GM23338 (cell line): ENCODE measurements at regions not wholly inside any gene's neighbourhood (a gene's known extent, or its start where the extent isn't known, plus 50 kb on each side); places are given as distances from the start of the nearest gene placed in this dataset.
"Not testable (repeated sequence)": the region's sequence is repeated elsewhere in the genome, so short reads cannot be mapped to it uniquely, and the experiment has no call there.

Experiments
- ATAC-seq: fragments of 200-7000 bp; cut with Tn5 transposase; 3 replicates; pipeline ENCODE4 v1.9.1; 2020
- DNase-seq: peaks from one replicate; pipeline ENCODE4 v3.0.0-alpha.2; 2015; ENCODE audit warnings: low spot score
- H2AFZ ChIP-seq: fragments of 200-600 bp; sonication (generic); 2 replicates; pipeline ENCODE4 v1.8.0; 2016; ENCODE audit warnings: antibody characterized with exemption, mild to moderate bottlenecking, moderate library complexity
- H3F3A ChIP-seq: fragments of 200-600 bp; sonication (generic); replicated peaks from 2 replicates; pipeline ENCODE4 v1.8.0; 2017; ENCODE audit warnings: antibody characterized with exemption, mixed run types, low read depth
- H3K27ac ChIP-seq: fragments of 200-600 bp; sonication (generic); 2 replicates; pipeline ENCODE4 v1.6.1; 2016; ENCODE audit warnings: low read depth
- H3K27me3 ChIP-seq: fragments of 200-600 bp; sonication (generic); 2 replicates; pipeline ENCODE4 v1.8.0; 2016; ENCODE audit warnings: mild to moderate bottlenecking, mixed run types, moderate library complexity; ENCODE audit not compliant: insufficient read depth
- H3K36me3 ChIP-seq: fragments of 200-600 bp; sonication (generic); 2 replicates; pipeline ENCODE4 v1.8.0; 2016; ENCODE audit warnings: mild to moderate bottlenecking; ENCODE audit not compliant: insufficient read depth
- H3K4me1 ChIP-seq: fragments of 200-600 bp; sonication (generic); 2 replicates; pipeline ENCODE4 v1.8.0; 2016; ENCODE audit warnings: mild to moderate bottlenecking, moderate library complexity; ENCODE audit not compliant: insufficient read depth
- H3K4me2 ChIP-seq: fragments of 200-600 bp; sonication (generic); 2 replicates; pipeline ENCODE4 v1.7.1; 2017; ENCODE audit warnings: mixed run types
- H3K4me3 ChIP-seq: fragments of 200-600 bp; sonication (generic); 2 replicates; pipeline ENCODE4 v1.6.1; 2016; ENCODE audit warnings: mixed run types
- H3K79me2 ChIP-seq: fragments of 200-600 bp; sonication (generic); replicated peaks from 2 replicates; pipeline ENCODE4 v1.8.0; 2017; ENCODE audit warnings: mild to moderate bottlenecking; ENCODE audit not compliant: insufficient read depth
- H3K9me2 ChIP-seq: fragments of 200-600 bp; sonication (generic); 2 replicates; pipeline ENCODE4 v1.8.0; 2017; ENCODE audit not compliant: insufficient read depth
- H4K20me1 ChIP-seq: fragments of 200-600 bp; sonication (generic); replicated peaks from 2 replicates; pipeline ENCODE4 v1.8.0; 2017; ENCODE audit warnings: mild to moderate bottlenecking; ENCODE audit not compliant: insufficient read depth
- H3K27ac Mint-ChIP-seq: 2 replicates; pipeline ENCODE4 v1.8.0; 2020; ENCODE audit warnings: inconsistent platforms, mild to moderate bottlenecking, moderate library complexity, mixed read lengths
- H3K27me3 Mint-ChIP-seq: 3 replicates; pipeline ENCODE4 v1.8.0; 2022; ENCODE audit warnings: low read depth, mild to moderate bottlenecking, moderate library complexity, mixed read lengths, inconsistent platforms; ENCODE audit not compliant: insufficient read depth, poor library complexity
- H3K36me3 Mint-ChIP-seq: 3 replicates; pipeline ENCODE4 v1.8.0; 2021; ENCODE audit warnings: low read depth, mild to moderate bottlenecking, inconsistent platforms, moderate library complexity, mixed read lengths
- H3K4me1 Mint-ChIP-seq: 3 replicates; pipeline ENCODE4 v1.8.0; 2020; ENCODE audit warnings: mild to moderate bottlenecking, inconsistent platforms, mixed read lengths
- H3K4me3 Mint-ChIP-seq: 3 replicates; pipeline ENCODE4 v1.8.0; 2021; ENCODE audit warnings: moderate library complexity, mild to moderate bottlenecking, inconsistent platforms, mixed read lengths
- H3K9me3 Mint-ChIP-seq: 3 replicates; pipeline ENCODE4 v1.8.0; 2020; ENCODE audit warnings: moderate library complexity, mild to moderate bottlenecking, inconsistent platforms, mixed read lengths
- CREB1 ChIP-seq: fragments of 250-450 bp; sonication (Bioruptor Pico); IDR thresholded peaks from 2 replicates; pipeline ENCODE4 v1.5.0; 2020; ENCODE audit warnings: low read depth, mild to moderate bottlenecking, moderate library complexity
- EZH2phosphoT487 ChIP-seq: fragments of 200-600 bp; sonication (generic); IDR thresholded peaks from one replicate; pipeline ENCODE4 v1.8.1; 2018; ENCODE audit warnings: antibody characterized with exemption; ENCODE audit not compliant: unreplicated experiment
- JUNB ChIP-seq: IDR thresholded peaks from one replicate; pipeline ENCODE4 v1.6.1; 2016; ENCODE audit warnings: antibody characterized with exemption; ENCODE audit not compliant: unreplicated experiment
- NANOG ChIP-seq: IDR thresholded peaks from 2 replicates; pipeline ENCODE4 v1.6.1; 2016; ENCODE audit warnings: antibody characterized with exemption, borderline replicate concordance
- POLR2AphosphoS5 ChIP-seq: IDR thresholded peaks from 2 replicates; pipeline ENCODE4 v1.6.1; 2016; ENCODE audit warnings: antibody characterized with exemption, low read depth
- STAT1 ChIP-seq: IDR thresholded peaks from one replicate; pipeline ENCODE4 v1.6.1; 2016; ENCODE audit warnings: antibody characterized with exemption; ENCODE audit not compliant: unreplicated experiment
- ZNF114 ChIP-seq: fragments of 250-450 bp; sonication (Bioruptor Pico); IDR thresholded peaks from 2 replicates; pipeline ENCODE4 v1.5.0; 2020; ENCODE audit warnings: mild to moderate bottlenecking, moderate library complexity
- ZNF331 ChIP-seq: fragments of 250-450 bp; sonication (Bioruptor Pico); IDR thresholded peaks from 2 replicates; pipeline ENCODE4 v1.5.0; 2020; ENCODE audit warnings: low read depth, mild to moderate bottlenecking, moderate library complexity
- TF ChIP-seq, protein P1 (sequence below): fragments of 250-450 bp; sonication (Bioruptor Pico); IDR thresholded peaks from 2 replicates; pipeline ENCODE4 v1.5.0; 2020; ENCODE audit warnings: mild to moderate bottlenecking, moderate library complexity
- TF ChIP-seq, protein P2 (sequence below): IDR thresholded peaks from one replicate; pipeline ENCODE4 v1.6.1; 2018; ENCODE audit warnings: antibody characterized with exemption; ENCODE audit not compliant: unreplicated experiment
- TF ChIP-seq, protein P3 (sequence below): IDR thresholded peaks from 2 replicates; pipeline ENCODE4 v1.6.1; 2016; ENCODE audit warnings: antibody characterized with exemption

DNA sequence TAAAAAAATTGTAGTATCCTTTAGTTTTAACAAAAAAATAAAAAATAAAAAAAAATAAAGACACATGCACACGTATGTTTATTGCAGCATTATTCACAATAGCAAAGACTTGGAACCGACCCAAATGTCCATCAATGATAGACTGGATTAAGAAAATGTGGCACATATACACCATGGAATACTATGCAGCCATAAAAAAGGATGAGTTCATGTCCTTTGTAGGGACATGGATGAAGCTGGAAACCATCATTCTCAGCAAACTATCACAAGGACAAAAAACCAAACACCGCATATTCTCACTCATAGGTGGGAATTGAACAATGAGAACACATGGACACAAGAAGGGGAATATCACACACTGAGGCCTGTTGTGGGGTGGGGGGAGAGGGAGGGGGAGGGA is 370.4 kb downstream of the VRK1 start:
- H3K4me2 ChIP-seq, H3K4me3 Mint-ChIP-seq, H3K27ac ChIP-seq, H3K4me3 ChIP-seq, H3K27me3 Mint-ChIP-seq, H3K4me1 Mint-ChIP-seq, H3K36me3 ChIP-seq, H3K4me1 ChIP-seq, H3K27me3 ChIP-seq, H3K36me3 Mint-ChIP-seq, H3K27ac Mint-ChIP-seq, H3K9me2 ChIP-seq, H3F3A ChIP-seq, H3K9me3 Mint-ChIP-seq, H2AFZ ChIP-seq, ATAC-seq, DNase-seq, H4K20me1 ChIP-seq, H3K79me2 ChIP-seq: not testable (repeated sequence)

DNA sequence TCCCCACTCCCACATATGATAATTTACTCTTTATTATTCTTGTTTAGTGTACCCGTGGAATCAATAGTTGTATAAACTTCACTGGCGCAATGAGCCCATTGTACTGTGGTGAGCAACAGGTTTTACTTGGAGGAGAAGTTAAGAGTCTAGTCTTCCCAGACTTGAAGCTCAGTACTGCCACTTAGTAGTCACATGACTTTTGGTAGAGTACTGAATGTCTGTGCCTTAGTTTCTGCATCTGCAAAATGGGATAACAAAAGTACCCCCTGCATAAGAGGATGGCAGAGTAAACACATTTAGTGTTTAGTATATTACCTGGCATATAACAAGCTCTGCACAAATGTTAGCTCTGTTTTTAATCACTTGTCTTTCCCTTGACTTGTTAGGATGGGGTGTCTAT is 375.5 kb downstream of the VRK1 start:
- H4K20me1 ChIP-seq, result no peaks in the 10 kb centered on the region
- no peak overlapping the region for H2AFZ ChIP-seq
- Mint-ChIP-seq H3K27me3 (peaks cover 4% of the 10 kb centered on the region), H3K36me3 (no peaks in the 10 kb centered on the region), H3K9me3 (no peaks in the 10 kb centered on the region), H3K4me1 (no peaks in the 10 kb centered on the region), H3K27ac (no peak overlapping the region), H3K4me3 (no peak overlapping the region)
- no peaks in the 10 kb centered on the region for H3K9me2 ChIP-seq
- no peak overlapping the region for H3K27ac ChIP-seq
- H3K4me2 ChIP-seq, result no peak overlapping the region
- DNase-seq, result no peak
- no peak overlapping the region for H3K4me3 ChIP-seq
- no peaks in the 10 kb centered on the region for H3K27me3 ChIP-seq
- H3K79me2 ChIP-seq, result no peaks in the 10 kb centered on the region
- H3K36me3 ChIP-seq, result no peaks in the 10 kb centered on the region
- H3K4me1 ChIP-seq, result no peaks in the 10 kb centered on the region
- no peak for ATAC-seq
- H3F3A ChIP-seq, result no peaks in the 10 kb centered on the region
- TF ChIP-seq, protein P1, sequence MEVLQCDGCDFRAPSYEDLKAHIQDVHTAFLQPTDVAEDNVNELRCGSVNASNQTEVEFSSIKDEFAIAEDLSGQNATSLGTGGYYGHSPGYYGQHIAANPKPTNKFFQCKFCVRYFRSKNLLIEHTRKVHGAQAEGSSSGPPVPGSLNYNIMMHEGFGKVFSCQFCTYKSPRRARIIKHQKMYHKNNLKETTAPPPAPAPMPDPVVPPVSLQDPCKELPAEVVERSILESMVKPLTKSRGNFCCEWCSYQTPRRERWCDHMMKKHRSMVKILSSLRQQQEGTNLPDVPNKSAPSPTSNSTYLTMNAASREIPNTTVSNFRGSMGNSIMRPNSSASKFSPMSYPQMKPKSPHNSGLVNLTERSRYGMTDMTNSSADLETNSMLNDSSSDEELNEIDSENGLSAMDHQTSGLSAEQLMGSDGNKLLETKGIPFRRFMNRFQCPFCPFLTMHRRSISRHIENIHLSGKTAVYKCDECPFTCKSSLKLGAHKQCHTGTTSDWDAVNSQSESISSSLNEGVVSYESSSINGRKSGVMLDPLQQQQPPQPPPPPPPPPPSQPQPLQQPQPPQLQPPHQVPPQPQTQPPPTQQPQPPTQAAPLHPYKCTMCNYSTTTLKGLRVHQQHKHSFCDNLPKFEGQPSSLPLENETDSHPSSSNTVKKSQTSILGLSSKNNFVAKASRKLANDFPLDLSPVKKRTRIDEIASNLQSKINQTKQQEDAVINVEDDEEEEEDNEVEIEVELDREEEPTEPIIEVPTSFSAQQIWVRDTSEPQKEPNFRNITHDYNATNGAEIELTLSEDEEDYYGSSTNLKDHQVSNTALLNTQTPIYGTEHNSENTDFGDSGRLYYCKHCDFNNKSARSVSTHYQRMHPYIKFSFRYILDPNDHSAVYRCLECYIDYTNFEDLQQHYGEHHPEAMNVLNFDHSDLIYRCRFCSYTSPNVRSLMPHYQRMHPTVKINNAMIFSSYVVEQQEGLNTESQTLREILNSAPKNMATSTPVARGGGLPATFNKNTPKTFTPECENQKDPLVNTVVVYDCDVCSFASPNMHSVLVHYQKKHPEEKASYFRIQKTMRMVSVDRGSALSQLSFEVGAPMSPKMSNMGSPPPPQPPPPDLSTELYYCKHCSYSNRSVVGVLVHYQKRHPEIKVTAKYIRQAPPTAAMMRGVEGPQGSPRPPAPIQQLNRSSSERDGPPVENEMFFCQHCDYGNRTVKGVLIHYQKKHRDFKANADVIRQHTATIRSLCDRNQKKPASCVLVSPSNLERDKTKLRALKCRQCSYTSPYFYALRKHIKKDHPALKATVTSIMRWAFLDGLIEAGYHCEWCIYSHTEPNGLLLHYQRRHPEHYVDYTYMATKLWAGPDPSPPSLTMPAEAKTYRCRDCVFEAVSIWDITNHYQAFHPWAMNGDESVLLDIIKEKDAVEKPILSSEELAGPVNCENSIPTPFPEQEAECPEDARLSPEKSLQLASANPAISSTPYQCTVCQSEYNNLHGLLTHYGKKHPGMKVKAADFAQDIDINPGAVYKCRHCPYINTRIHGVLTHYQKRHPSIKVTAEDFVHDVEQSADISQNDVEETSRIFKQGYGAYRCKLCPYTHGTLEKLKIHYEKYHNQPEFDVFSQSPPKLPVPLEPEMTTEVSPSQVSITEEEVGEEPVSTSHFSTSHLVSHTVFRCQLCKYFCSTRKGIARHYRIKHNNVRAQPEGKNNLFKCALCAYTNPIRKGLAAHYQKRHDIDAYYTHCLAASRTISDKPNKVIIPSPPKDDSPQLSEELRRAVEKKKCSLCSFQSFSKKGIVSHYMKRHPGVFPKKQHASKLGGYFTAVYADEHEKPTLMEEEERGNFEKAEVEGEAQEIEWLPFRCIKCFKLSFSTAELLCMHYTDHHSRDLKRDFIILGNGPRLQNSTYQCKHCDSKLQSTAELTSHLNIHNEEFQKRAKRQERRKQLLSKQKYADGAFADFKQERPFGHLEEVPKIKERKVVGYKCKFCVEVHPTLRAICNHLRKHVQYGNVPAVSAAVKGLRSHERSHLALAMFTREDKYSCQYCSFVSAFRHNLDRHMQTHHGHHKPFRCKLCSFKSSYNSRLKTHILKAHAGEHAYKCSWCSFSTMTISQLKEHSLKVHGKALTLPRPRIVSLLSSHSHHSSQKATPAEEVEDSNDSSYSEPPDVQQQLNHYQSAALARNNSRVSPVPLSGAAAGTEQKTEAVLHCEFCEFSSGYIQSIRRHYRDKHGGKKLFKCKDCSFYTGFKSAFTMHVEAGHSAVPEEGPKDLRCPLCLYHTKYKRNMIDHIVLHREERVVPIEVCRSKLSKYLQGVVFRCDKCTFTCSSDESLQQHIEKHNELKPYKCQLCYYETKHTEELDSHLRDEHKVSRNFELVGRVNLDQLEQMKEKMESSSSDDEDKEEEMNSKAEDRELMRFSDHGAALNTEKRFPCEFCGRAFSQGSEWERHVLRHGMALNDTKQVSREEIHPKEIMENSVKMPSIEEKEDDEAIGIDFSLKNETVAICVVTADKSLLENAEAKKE (CRISPR knock-in tag), result no peak
- TF ChIP-seq ZNF114 (CRISPR knock-in tag) (no peak), EZH2phosphoT487 (no peak), NANOG (no peak), ZNF331 (no peak), JUNB (no peak), STAT1 (no peak), CREB1 (no peak), POLR2AphosphoS5 (no peak)
- TF ChIP-seq, protein P2, sequence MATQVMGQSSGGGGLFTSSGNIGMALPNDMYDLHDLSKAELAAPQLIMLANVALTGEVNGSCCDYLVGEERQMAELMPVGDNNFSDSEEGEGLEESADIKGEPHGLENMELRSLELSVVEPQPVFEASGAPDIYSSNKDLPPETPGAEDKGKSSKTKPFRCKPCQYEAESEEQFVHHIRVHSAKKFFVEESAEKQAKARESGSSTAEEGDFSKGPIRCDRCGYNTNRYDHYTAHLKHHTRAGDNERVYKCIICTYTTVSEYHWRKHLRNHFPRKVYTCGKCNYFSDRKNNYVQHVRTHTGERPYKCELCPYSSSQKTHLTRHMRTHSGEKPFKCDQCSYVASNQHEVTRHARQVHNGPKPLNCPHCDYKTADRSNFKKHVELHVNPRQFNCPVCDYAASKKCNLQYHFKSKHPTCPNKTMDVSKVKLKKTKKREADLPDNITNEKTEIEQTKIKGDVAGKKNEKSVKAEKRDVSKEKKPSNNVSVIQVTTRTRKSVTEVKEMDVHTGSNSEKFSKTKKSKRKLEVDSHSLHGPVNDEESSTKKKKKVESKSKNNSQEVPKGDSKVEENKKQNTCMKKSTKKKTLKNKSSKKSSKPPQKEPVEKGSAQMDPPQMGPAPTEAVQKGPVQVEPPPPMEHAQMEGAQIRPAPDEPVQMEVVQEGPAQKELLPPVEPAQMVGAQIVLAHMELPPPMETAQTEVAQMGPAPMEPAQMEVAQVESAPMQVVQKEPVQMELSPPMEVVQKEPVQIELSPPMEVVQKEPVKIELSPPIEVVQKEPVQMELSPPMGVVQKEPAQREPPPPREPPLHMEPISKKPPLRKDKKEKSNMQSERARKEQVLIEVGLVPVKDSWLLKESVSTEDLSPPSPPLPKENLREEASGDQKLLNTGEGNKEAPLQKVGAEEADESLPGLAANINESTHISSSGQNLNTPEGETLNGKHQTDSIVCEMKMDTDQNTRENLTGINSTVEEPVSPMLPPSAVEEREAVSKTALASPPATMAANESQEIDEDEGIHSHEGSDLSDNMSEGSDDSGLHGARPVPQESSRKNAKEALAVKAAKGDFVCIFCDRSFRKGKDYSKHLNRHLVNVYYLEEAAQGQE, result no peak
- TF ChIP-seq, protein P3, sequence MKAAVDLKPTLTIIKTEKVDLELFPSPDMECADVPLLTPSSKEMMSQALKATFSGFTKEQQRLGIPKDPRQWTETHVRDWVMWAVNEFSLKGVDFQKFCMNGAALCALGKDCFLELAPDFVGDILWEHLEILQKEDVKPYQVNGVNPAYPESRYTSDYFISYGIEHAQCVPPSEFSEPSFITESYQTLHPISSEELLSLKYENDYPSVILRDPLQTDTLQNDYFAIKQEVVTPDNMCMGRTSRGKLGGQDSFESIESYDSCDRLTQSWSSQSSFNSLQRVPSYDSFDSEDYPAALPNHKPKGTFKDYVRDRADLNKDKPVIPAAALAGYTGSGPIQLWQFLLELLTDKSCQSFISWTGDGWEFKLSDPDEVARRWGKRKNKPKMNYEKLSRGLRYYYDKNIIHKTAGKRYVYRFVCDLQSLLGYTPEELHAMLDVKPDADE, result no peak
